IMR-90 (cell line): ENCODE measurements at regions not wholly inside any gene's neighbourhood (a gene's known extent, or its start where the extent isn't known, plus 50 kb on each side); places are given as distances from the start of the nearest gene placed in this dataset.

Source experiments
- BHLHE40 ChIP-seq: fragments of 150-350 bp; IDR thresholded peaks from 2 replicates; pipeline ENCODE4 v1.6.1; 2016; ENCODE audit warnings: mild to moderate bottlenecking, low read depth, low read length
- CEBPB ChIP-seq: IDR thresholded peaks from 2 replicates; pipeline ENCODE4 v1.6.1; 2012; ENCODE audit warnings: low read depth, low read length, improper control_type of control experiment
- CHD1 ChIP-seq: IDR thresholded peaks from 2 replicates; pipeline ENCODE4 v1.6.1; 2012; ENCODE audit warnings: low read depth, low read length, improper control_type of control experiment
- ELK1 ChIP-seq: fragments of 150-350 bp; IDR thresholded peaks from 2 replicates; pipeline ENCODE4 v1.6.1; 2016; ENCODE audit warnings: low read depth, mild to moderate bottlenecking, low read length, moderate library complexity, borderline replicate concordance
- MAFK ChIP-seq: IDR thresholded peaks from 2 replicates; pipeline ENCODE4 v1.6.1; 2012; ENCODE audit warnings: low read depth, low read length, improper control_type of control experiment
- MAZ ChIP-seq: IDR thresholded peaks from 2 replicates; pipeline ENCODE4 v1.6.1; 2012; ENCODE audit warnings: low read depth, mild to moderate bottlenecking, low read length, improper control_type of control experiment, moderate library complexity, borderline replicate concordance
- MXI1 ChIP-seq: IDR thresholded peaks from 2 replicates; pipeline ENCODE4 v1.6.1; 2012; ENCODE audit warnings: low read depth, mild to moderate bottlenecking, low read length, moderate library complexity, borderline replicate concordance
- POLR2A ChIP-seq: IDR thresholded peaks from 2 replicates; pipeline ENCODE4 v1.6.1; 2012; ENCODE audit warnings: mild to moderate bottlenecking, low read depth, low read length
- RAD21 ChIP-seq: IDR thresholded peaks from 2 replicates; pipeline ENCODE4 v1.6.1; 2012; ENCODE audit warnings: low read length, improper control_type of control experiment
- RCOR1 ChIP-seq: IDR thresholded peaks from 2 replicates; pipeline ENCODE4 v1.6.1; 2012; ENCODE audit warnings: mild to moderate bottlenecking, low read length, improper control_type of control experiment; ENCODE audit not compliant: insufficient replicate concordance
- RFX5 ChIP-seq: IDR thresholded peaks from 2 replicates; pipeline ENCODE4 v1.8.0; 2012; ENCODE audit warnings: low read depth, mild to moderate bottlenecking, low read length, moderate library complexity
- USF2 ChIP-seq: fragments of 150-350 bp; IDR thresholded peaks from 2 replicates; pipeline ENCODE4 v1.6.1; 2017; ENCODE audit warnings: mild to moderate bottlenecking, antibody characterized with exemption, low read length, low read depth
- TF ChIP-seq, protein P1 (sequence below): conservative IDR thresholded peaks from 2 replicates; pipeline ENCODE4 v1.5.1; 2012; ENCODE audit warnings: mild to moderate bottlenecking, low read depth, low read length, improper control_type of control experiment

DNA sequence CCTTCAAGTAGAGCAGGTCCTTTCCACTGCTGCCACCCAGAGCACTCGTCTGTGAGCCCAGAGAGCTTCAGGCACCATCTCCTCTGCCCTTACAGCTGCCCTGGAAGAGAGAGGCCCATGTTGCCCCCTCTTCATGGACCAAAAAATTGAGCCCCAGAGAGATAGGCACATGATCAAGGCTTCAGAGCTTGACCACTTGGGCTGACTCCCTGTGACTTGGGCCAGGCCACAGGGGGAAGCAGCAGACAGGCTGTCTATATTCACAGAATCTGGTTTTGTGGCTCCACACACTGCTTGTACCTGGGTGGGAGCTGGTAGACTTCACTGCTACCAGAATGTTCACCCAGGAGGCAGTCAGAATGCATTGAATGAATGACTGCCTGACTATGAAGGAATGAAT, 58.2 kb downstream of the SMIM38 start:
- TF ChIP-seq MAFK: no peak
- TF ChIP-seq POLR2A: no peak
- TF ChIP-seq, protein P1, sequence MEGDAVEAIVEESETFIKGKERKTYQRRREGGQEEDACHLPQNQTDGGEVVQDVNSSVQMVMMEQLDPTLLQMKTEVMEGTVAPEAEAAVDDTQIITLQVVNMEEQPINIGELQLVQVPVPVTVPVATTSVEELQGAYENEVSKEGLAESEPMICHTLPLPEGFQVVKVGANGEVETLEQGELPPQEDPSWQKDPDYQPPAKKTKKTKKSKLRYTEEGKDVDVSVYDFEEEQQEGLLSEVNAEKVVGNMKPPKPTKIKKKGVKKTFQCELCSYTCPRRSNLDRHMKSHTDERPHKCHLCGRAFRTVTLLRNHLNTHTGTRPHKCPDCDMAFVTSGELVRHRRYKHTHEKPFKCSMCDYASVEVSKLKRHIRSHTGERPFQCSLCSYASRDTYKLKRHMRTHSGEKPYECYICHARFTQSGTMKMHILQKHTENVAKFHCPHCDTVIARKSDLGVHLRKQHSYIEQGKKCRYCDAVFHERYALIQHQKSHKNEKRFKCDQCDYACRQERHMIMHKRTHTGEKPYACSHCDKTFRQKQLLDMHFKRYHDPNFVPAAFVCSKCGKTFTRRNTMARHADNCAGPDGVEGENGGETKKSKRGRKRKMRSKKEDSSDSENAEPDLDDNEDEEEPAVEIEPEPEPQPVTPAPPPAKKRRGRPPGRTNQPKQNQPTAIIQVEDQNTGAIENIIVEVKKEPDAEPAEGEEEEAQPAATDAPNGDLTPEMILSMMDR: no peak
- TF ChIP-seq RCOR1: no peak
- no peak for TF ChIP-seq RAD21
- TF ChIP-seq MAZ: no peak
- no peak for TF ChIP-seq USF2
- TF ChIP-seq CEBPB: no peak
- TF ChIP-seq RFX5: no peak
- no peak for TF ChIP-seq BHLHE40
- no peak for TF ChIP-seq ELK1
- TF ChIP-seq CHD1: no peak
- no peak for TF ChIP-seq MXI1
